GM21526 (cell line): ENCODE measurements at regions not wholly inside any gene's neighbourhood (a gene's known extent, or its start where the extent isn't known, plus 50 kb on each side); places are given as distances from the start of the nearest gene placed in this dataset.
"Not testable (repeated sequence)": the region's sequence is repeated elsewhere in the genome, so short reads cannot be mapped to it uniquely, and the experiment has no call there.

Experiments used
- ATAC-seq: cut with Tn5 transposase; IDR thresholded peaks from one replicate; pipeline ENCODE4 v1.9.1; 2021; ENCODE audit warnings: moderate library complexity; ENCODE audit not compliant: unreplicated experiment, low FRiP score

GRCh38 chr7:65259864-65260525, 113.7 kb upstream of the ZNF92 start:
- ATAC-seq: not testable (repeated sequence)

- ATAC-seq: no peak
These were observed 119.6 kb upstream of the ZNF92 start for GRCh38 chr7:65254061-65254460.

- peak; percentile 85 for ATAC-seq
These were observed 121.6 kb upstream of the ZNF92 start for GRCh38 chr7:65251851-65252620.

GRCh38 chr7:65250697-65251395, 122.8 kb upstream of the ZNF92 start:
- no peak for ATAC-seq

GRCh38 chr7:65250216-65250615, 123.4 kb upstream of the ZNF92 start:
- no peak for ATAC-seq

GRCh38 chr7:65247491-65247890, 126.2 kb upstream of the ZNF92 start:
- ATAC-seq: no peak

GRCh38 chr7:65239707-65240352, 133.8 kb upstream of the ZNF92 start:
- no peak for ATAC-seq

- ATAC-seq: no peak
These were observed 134.3 kb upstream of the ZNF92 start for GRCh38 chr7:65239324-65239706.

- ATAC-seq: no peak
These were observed 134.9 kb upstream of the ZNF92 start for GRCh38 chr7:65238785-65239184.

GRCh38 chr7:65235586-65235985, 138.1 kb upstream of the ZNF92 start:
- no peak for ATAC-seq

GRCh38 chr7:65233409-65234034, 140.1 kb upstream of the ZNF92 start:
- ATAC-seq: no peak

GRCh38 chr7:65230231-65230630, 143.4 kb upstream of the ZNF92 start:
- no peak for ATAC-seq

- no peak for ATAC-seq
These were observed 148.1 kb upstream of the ZNF92 start for GRCh38 chr7:65225422-65226006.

- ATAC-seq: no peak
These were observed 151.0 kb upstream of the ZNF92 start for GRCh38 chr7:65222655-65223054.

- ATAC-seq: no peak
These were observed 152.0 kb upstream of the ZNF92 start for GRCh38 chr7:65221683-65222082.

- no peak for ATAC-seq
These were observed 154.0 kb upstream of the ZNF92 start for GRCh38 chr7:65219623-65220022.

- peak; percentile 76 for ATAC-seq
These were observed 157.2 kb upstream of the ZNF92 start for GRCh38 chr7:65216469-65216868.

- not testable (repeated sequence) for ATAC-seq
These were observed 160.4 kb upstream of the ZNF92 start for GRCh38 chr7:65213260-65213659.

- ATAC-seq: not testable (repeated sequence)
These were observed 174.4 kb upstream of the ZNF92 start for GRCh38 chr7:65199221-65199620.
